Embryonic facial prominence (tissue), 1 donor: ENCODE measurements at regions not wholly inside any gene's neighbourhood (a gene's known extent, or its start where the extent isn't known, plus 50 kb on each side); places are given as distances from the start of the nearest gene placed in this dataset.
"Not testable (repeated sequence)": the region's sequence is repeated elsewhere in the genome, so short reads cannot be mapped to it uniquely, and the experiment has no call there.

Experiments
- DNase-seq: peaks from one replicate; pipeline ENCODE4 v3.0.0-alpha.2; 2016; ENCODE audit errors: extremely low spot score

DNA sequence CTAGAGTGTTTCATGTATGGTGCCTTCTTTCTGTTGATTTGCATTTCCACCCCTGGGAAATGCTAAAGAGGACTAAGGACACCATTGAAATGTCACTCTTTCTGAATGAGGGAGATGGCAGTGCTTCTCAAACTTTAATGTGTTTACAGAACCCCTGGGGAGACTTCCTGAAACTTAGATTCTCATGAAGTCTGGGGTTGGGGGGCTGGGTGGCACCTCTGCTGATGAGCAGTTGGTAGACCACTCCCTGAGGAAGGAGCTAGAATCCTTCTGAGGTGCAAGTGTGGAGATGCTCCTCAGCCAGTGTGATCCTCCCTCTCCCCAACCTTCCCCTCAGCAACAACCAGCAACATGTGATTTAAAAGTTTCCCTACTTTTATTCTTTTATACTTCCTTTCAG, 546.8 kb downstream of the LRRC70 start:
- no peak for DNase-seq

DNA sequence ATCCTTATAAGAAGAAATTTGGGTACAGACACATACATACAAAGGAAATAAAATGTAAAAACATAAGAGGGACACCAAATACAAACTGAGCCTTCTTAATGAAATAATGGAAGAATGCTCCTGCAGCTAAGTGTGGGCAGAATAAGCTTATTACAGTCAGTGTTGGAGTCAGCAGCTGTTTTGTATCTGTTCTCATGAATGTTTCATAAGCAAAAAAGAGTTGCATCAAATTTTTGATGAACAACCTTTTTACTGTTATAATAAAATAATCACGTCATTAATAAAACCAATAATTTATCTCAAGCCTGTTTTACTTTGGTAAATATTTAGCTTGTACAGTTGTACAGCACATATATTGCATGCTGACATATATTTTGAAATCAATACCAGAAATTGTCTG, 545.6 kb downstream of the LRRC70 start:
- DNase-seq, result no peak

DNA sequence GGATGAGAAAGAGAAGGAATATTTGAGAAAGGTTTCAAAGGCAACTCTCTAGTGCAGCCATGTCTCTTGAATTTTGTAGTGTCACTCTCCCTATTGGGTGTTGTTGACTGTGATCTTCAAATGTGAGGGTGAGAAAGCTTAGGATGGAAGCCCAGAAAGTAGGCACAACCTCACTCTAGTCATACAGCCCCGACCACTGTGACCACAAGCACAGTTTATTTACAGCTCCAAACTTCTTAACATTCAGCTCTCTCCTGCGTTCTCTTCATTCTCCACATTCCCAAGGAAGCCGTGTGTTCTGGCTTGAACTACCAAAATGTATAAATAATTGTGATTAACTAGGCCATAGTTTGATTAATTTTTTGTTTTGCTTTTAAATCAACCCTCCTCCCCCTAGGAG, 542.9 kb downstream of the LRRC70 start:
- DNase-seq, result no peak

DNA sequence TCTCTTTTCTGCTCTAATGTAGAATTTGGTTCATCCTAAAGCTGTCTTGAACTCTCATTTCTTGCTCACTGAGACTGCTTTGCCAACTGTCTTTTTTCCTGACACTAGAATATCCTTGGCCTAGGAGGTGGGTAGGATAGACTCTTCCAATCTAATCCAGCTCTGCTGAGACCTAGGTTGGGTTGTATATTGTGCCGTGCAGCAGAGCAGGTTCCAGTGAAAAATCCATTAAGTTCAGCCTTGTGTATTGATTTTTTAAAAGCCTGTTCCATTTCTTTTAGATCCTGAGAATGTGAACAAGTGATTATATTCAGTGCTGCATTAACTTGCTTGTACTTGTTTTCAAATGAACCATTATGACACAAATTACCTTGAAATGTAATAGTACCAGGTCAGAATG, 539.6 kb downstream of the LRRC70 start:
- DNase-seq, result no peak

DNA sequence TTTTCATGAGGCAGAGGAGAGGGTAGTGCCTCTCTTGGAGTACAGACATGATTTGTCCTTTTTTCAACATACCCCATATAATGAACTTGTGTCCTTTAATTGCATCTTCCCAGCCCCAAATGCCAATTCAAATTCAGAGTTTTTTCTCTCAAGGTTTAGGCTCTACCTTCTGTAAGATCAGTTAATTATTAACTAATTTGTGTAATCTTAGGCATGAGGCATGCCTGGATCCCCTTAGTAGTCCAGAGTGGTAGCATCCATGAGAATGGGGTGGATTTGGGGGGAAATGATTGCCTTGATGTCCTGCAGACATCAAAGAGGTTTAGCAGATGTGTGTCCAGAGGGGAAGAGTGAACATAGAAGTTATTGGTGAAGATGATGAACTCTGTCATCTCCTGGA, 533.3 kb downstream of the LRRC70 start:
- DNase-seq, result no peak

DNA sequence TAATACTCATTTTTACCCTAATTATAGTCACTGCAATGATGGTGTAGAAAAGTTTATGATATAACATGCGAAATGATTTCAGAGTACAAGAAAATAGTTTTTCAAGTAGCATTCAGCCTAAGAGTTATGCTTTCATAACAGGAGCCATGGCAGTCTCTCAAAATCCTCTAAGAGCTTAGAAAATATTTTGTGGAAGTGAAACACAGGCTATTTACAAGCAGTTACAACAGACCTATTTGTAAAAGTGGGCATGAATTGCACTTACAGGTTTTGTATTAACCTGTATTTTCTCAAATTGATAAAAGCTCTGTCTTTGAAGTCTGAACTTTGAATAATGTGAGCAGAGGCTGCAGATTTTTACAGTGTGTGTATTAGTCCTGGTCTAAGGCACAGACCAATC, 523.3 kb downstream of the LRRC70 start:
- DNase-seq, result no peak

DNA sequence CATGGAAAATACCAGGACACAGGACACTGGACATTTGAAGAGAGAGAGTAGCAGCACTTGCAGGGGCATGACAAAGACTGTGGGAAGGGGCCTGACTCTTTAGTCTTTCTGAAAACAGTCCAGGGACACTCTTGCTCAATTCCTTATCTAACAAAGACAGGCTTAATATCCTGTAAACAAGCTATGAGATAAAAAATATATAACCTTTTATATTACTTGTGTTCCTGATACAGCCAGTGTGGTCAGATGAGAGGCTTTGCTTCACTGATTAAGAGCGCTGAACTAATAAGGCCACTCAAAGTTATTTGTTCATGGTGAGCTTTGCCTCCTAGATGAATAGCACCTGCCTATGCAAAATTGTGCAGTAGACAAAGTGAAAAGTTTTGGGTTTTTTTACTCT, 518.7 kb downstream of the LRRC70 start:
- no peak for DNase-seq

DNA sequence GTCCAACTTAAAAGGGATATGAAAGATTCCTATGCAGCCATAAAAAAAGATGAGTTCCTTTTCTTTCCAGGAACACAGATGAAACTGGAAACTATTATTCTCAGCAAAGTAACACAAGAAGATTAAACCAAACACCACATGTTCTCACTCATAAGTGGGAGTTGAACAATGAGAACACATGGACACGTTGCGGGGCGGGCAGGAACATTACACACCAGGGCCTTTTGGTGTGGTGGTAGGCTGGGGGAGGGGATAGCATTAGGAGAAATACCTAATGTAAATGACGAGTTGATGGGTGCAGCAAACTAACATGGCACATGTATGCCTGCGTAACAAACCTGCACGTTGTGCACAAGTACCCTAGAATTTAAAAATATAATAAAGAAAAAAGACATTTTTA, 516.1 kb downstream of the LRRC70 start:
- no peak for DNase-seq

DNA sequence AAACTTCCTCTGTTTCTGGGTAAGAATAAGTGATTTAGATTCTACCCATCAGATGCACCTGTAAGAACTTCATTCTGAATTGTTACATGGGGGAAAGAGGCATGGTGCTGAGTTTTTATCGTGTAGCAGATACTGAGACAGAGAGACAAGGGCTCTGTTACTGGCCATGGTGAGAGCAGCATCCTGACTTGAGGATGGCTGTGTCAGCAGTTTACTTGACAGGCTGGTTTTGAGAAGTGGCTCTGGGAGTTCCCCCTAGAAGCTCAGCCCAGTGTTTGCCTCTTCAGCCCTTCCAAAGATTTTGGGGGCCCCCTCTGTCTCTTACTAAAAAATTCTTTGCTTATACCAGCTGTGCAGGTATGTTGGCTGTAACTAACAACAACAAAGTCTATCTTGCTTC, 510.5 kb downstream of the LRRC70 start:
- no peak for DNase-seq

DNA sequence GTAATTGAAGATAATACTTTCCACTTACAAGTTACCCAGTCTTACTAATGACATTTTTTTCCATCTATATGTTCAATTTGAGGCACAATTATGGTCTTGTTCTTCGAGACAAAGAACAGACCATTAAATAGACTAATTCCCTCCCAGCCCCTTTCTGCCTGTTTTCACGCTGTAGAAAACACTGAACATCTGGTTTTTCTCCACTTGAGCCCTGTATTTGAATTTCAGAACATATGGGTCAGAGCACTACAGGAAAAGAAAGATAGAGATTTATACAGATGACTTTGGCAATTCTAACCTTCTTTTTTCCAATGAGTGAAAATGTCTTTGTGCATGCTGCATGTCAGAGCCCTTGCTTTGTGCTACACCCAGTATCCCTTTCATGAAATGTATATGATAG, 506.9 kb downstream of the LRRC70 start:
- no peak for DNase-seq

DNA sequence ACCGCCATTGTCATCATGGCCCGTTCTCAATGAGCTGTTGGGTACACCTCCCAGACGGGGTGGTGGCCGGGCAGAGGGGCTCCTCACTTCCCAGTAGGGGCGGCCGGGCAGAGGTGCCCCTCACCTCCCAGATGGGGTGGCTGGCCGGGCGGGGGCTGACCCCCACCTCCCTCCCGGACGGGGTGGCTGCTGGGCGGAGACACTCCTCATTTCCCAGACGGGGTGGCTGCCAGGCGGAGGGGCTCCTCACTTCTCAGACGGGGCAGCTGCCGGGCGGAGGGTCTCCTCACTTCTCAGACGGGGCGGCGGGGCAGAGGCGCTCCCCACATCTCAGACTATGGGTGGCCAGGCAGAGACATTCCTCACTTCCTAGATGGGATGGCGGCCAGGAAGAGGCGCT, 505.1 kb downstream of the LRRC70 start:
- DNase-seq, result not testable (repeated sequence)

DNA sequence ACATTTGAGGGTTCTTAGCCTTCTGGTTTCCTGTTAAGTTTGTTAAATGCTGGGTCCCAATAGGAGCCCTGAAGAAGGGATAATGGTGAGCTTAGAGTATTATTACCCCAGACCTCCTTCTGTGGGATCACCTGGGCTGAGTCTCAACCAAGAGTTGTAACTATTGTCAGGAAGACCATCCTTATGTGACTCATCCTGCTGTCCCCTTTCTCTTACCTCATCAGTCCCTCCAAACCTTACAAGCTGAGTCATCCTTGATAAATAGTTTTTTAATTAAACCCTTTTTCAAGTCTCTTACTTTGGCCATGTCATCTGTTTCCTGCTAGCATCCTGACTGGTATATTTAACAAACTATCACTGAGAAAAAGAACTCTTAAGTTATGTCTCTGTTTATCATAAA, 502.8 kb downstream of the LRRC70 start:
- no peak for DNase-seq

DNA sequence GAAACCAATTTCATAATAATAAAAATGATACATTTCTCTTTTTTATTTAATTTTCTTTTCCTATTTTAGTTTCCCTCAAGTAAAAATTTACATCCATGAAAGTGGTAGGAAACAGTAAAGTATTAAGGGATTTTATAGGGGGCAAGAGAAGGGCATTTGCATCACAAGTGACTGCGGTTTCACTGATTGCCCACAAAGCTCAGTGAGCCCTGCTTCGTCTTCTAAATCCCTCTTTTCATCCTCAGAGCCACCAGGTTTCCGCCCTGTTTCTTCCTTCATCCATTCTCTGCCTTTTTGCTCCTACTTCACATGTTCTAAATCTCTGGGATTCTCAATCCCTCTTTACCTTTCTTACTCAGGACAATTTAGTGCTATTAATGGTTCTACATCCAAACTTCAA, 491.4 kb downstream of the LRRC70 start:
- DNase-seq, result no peak

DNA sequence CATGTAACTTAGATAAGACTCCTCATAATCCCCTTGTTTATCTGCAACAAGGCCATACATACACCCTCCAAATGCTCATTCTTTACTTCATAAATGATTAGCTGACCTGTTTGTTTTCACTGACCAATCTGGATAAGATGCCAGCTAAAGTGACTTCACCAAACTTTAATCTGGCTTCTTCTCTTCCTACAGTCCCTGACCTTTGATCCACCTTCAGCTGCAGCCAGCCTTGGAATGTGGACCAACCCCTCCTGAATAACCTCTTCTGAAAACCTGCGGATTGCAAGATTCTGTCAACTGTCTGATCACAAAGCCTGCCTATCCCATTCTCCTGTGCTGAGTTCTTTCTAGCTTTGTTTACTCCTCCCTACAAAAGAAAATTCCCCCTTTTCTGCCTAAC, 476.8 kb downstream of the LRRC70 start:
- DNase-seq, result no peak

DNA sequence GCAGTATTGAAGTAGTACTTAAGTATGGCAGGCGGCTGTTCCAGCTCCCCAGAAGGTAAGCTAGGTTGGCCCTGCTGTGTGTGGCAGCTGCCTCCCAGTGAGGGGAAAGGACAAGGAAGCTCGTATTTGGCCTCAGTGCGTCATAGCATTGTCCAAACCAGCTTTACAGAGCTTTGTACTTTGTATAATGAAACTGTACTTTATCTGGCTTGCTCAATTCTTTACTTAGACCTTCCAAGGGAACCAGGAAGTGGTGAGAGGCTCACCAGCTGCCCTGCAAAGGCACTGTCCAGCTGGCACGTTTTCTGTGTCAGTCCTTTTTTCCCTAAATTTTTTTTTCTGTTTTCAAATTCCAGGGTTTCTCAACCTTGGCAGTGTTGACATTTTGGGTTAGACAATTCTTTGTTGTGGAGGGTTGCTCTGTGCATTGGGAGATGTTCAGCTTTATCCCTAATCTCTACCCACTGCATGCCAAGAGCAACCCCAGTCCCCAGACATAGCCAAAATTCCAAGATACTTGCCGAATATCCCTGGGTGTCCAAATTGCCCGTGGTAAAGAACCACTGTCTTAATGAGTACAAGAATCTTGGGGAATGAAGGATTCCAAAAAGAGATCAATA, 474.5 kb downstream of the LRRC70 start:
- DNase-seq, result no peak

DNA sequence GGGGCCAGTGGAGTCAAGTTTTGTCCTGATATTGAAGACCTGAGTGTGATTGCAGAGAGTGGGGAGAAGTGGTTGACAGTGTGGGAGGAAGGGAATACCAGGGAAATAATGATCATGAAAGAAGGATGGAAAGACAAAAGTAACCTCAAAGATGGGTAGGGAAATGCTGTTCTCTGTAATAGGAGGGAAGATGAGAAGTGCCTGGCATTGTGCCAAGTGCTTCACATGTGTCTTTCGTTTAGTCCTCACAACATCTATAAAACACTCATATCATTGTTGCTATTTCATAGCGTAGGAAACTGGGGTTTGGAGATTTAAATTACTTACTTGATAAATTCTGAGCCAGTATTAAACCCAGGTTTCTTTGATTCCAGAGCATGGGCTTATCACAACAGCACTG, 472.3 kb downstream of the LRRC70 start:
- DNase-seq, result no peak

DNA sequence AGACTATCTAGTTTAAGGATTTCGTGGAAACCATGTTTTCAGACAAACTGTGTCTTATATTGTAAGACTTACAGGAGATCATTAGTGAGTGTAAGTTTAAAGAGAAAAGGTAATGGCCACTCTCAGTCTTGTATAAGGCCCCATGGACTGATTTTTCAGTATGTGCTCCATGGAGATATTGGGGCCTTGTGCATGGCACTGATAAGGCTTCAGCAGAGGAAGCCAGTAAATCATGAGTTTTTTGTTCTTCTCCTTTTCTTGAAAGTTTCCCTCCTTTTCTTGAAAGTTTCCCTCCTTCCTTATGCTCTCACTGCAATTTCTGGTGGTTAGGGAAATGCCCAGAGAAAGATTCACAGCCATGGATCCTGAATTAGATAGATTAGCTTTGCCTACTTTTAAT, 471.3 kb downstream of the LRRC70 start:
- DNase-seq, result no peak

DNA sequence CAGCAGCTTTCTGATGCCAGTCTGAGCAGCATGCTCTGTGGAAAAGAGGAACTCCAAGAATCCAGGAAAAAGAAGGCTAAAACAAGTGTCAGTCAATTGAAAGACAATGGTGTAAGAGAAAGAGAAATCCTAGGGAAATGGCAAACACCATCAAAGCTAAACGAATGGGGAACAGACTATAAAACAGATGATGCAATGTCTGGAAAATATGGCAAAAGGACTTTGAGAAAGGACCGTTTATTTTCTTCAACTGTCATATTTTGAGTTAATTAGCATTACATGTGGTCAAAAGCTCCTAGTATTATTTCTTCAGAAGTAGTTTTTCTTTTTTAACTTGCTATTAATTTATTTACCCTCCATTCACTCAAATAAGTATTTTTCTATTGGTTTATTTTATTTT, 465.2 kb downstream of the LRRC70 start:
- no peak for DNase-seq

DNA sequence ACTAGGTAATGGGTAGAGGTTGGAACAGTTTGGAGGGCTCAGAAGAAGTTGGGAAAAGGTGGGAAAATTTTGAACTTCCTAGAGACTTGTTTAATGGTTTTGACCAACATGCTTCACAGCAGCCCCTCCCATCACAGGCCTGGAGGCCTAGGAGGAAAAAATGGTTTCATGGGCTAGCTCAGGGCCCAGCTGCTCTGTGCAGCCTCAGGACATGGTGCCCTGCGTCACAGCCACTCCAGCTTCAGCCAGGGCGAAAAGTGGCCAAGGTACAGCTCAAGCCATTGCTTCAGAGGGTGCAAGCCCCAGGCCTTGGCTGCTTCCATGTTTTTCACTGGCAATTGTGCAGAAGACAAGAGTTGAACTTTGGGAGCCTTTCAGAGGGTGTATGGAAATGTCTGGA, 453.7 kb downstream of the LRRC70 start:
- DNase-seq, result no peak

DNA sequence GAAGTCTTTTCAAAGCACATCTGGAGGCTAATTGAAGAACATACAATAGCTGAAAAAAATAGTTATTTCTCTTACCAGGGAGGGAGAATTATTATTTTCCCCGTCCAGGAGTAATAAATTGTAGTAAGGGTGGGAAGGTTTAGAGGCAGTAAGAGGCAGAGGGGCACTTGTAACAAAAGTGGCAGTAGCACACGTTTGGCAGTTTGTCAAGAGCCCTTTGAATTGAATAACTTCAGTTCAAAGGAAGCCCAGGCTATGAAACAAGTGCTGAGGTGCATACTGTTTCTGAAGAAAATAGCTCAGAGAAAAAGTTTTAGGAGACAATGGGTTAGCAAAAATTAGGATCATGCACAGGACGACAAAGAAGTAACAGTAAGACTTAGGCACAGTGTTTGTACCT, 451.3 kb downstream of the LRRC70 start:
- DNase-seq, result no peak

DNA sequence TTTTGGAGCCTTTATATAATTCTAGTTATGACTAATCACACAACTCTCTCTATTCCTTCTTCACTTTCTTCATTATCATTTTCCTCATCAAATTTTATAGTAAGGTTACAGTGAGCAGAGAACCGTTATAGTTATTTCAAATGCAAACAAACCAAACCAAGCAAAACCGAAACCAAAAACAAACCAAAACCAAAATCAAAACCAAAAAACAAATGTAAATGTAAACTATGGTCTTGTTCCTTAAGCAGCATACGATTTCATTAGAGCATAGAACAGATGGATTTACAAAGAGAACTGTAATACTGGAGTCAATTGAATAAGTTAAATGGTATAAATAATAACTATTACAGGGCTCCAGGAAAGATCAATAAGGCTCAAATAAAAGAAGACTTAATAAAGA, 447.1 kb downstream of the LRRC70 start:
- DNase-seq, result no peak

DNA sequence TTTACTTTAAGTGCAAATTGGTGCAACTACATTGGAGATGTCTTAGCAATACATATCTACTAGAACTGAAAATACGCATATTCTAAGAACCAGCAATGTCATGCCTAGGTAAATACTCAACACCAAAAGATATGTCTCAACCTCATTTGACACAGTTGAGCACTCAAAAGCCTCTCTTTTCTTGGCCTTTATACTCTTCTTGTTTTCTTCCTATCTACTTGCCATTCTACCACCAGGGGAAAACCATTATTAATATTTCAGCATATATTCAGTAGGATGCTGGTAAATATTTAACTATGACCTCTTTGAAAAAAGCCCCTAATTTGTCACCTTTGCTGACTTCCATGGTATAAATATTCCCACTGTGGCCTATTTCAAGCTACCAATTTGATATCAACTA, 443.8 kb downstream of the LRRC70 start:
- no peak for DNase-seq

DNA sequence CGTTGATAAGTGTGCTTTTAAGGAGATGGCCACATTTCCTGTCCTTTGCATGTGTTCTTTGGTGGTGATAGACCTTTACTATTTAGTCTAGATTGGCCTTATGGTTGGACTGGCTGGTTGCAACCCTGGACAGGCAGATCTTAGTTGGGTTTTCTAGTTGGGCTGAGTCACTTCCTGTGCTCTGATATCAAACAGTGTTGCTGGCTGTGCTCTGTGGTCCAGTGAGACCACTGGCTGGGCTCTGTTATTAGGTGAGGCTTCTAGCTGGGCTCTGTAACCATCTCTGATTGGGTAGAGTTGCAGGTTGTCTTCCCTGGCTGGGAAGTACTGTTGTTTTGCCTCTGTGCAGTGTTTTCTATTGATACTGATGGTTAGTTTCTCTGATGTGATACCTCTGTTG, 432.5 kb downstream of the LRRC70 start:
- no peak for DNase-seq

DNA sequence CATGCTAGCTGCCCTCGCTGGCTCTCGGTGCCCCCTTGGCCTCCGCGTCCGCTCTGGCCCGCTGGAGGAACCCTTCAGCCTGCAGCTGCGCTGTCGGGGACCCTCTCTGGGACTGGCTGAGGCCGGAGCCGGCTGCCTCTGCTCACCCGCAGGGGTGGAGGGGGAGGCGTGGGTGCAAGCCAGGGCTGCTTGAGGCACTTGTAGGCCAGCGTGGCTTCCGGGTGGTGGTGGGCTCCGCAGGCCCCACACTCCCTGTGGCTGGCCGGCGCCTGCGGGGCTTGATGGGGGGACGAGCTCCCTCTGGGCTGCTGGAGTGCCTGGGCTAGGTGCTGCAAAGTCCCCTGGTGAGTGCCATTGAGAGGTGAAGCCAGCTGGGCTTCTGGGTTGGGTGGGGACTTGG, 429.6 kb downstream of the LRRC70 start:
- no peak for DNase-seq

DNA sequence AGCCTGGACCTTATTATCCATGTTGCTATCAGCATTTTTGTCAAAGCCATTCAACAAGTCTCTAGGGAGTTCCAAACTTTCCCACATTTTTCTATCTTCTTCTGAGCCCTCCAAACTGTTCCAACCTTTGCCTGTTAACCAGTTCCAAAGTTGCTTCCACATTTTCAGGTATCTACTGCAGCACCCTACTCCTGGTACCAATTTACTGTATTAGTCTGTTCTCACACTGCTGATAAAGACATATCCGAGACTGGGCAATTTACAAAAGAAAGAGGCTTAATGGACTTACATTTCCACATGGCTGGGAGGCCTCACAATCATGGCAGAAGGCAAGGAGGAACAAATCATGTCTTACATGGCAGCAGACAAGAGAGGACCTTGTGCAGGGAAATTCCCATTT, 416.2 kb downstream of the LRRC70 start:
- not testable (repeated sequence) for DNase-seq
